H1 (cell line): ENCODE measurements at regions not wholly inside any gene's neighbourhood (a gene's known extent, or its start where the extent isn't known, plus 50 kb on each side); places are given as distances from the start of the nearest gene placed in this dataset.

Source experiments
- CTCF ChIA-PET: fragments of 300-600 bp; sonication (Branson Sonifier 250); formaldehyde crosslinking; loops from one replicate; lab custom pipeline; 2021; ENCODE audit not compliant: partially characterized antibody; lab: Charles Lee
- POLR2A ChIA-PET: fragments of 300-600 bp; sonication (Branson Sonifier 250); formaldehyde crosslinking; loops from one replicate; lab custom pipeline; 2021; ENCODE audit warnings: inconsistent platforms; ENCODE audit not compliant: partially characterized antibody; lab: Charles Lee
- DNase-seq, 2 experiments: peaks; one replicate each; pipeline versions ENCODE4 v3.0.0 to v3.0.0-alpha.2; 2010 to 2022; ENCODE audit warnings: low spot score in 2 of 2, low read depth in 1 of 2, mixed read lengths in 1 of 2
- FAIRE-seq: peaks from 2 replicates; lab custom pipeline; 2011; peaks lifted over from hg19 to GRCh38; lab: Jason Lieb, UNC
- H2AFZ ChIP-seq: 2 replicates; pipeline ENCODE4 v1.8.1; 2012; ENCODE audit warnings: low read length, inconsistent platforms
- H2AK5ac ChIP-seq: 2 replicates; pipeline ENCODE4 v1.6.1; 2013; ENCODE audit warnings: low read depth, low read length
- H2BK120ac ChIP-seq: replicated peaks from 2 replicates; pipeline ENCODE3; 2013; ENCODE audit warnings: low read depth, low read length, inconsistent platforms
- H2BK12ac ChIP-seq: 2 replicates; pipeline ENCODE4 v1.6.1; 2013; ENCODE audit warnings: low read depth, low read length
- H2BK15ac ChIP-seq: 2 replicates; pipeline ENCODE4 v1.6.1; 2013; ENCODE audit warnings: low read length
- H2BK20ac ChIP-seq: 2 replicates; pipeline ENCODE4 v1.6.1; 2013; ENCODE audit warnings: low read length
- H2BK5ac ChIP-seq: 2 replicates; pipeline ENCODE4 v1.6.1; 2013; ENCODE audit warnings: low read depth, low read length
- H3K14ac ChIP-seq: 2 replicates; pipeline ENCODE4 v1.6.1; 2013; ENCODE audit warnings: inconsistent platforms; ENCODE audit not compliant: insufficient read length
- H3K18ac ChIP-seq: 2 replicates; pipeline ENCODE4 v1.6.1; 2013; ENCODE audit warnings: low read length; ENCODE audit errors: extremely low read depth
- H3K23ac ChIP-seq: 2 replicates; pipeline ENCODE4 v1.6.1; 2013; ENCODE audit warnings: inconsistent platforms; ENCODE audit not compliant: insufficient read length
- H3K23me2 ChIP-seq: 2 replicates; pipeline ENCODE4 v1.6.1; 2013; ENCODE audit warnings: low read depth, low read length
- H3K27ac ChIP-seq: 2 replicates; pipeline ENCODE4 v1.6.1; 2011; ENCODE audit warnings: low read depth, low read length, inconsistent platforms
- H3K27me3 ChIP-seq, 4 experiments: replicated peaks in 1 of 4; 1 replicate in 1 of 4; 2 replicates in 3 of 4; pipeline versions ENCODE4 v1.6.1 to v1.8.1; 2011 to 2013; ENCODE audit warnings: low read length in 3 of 4, mild to moderate bottlenecking in 3 of 4, inconsistent platforms in 2 of 4, mixed read lengths in 2 of 4, moderate library complexity in 1 of 4; ENCODE audit not compliant: control insufficient read depth in 3 of 4, insufficient read depth in 3 of 4; ENCODE audit errors: extremely low read depth in 1 of 4
- H3K36me3 ChIP-seq, 4 experiments: 2 replicates each; pipeline versions ENCODE4 v1.6.1 to v1.8.1; 2011 to 2013; ENCODE audit warnings: mild to moderate bottlenecking in 4 of 4, low read length in 3 of 4, moderate library complexity in 2 of 4, control low read depth in 1 of 4, inconsistent platforms in 1 of 4; ENCODE audit not compliant: insufficient read depth in 4 of 4, control insufficient read depth in 2 of 4
- H3K4ac ChIP-seq: replicated peaks from 2 replicates; pipeline ENCODE3; 2013; ENCODE audit warnings: low read length, low read depth, mixed read lengths, inconsistent platforms; ENCODE audit not compliant: insufficient read length
- H3K4me1 ChIP-seq, 4 experiments: replicated peaks in 1 of 4; 1 replicate in 1 of 4; 2 replicates in 3 of 4; pipeline versions ENCODE4 v1.6.1 to v1.8.1; 2011 to 2013; ENCODE audit warnings: low read length in 3 of 4, inconsistent platforms in 2 of 4, mixed read lengths in 1 of 4; ENCODE audit not compliant: insufficient read depth in 4 of 4, control insufficient read depth in 3 of 4
- H3K4me2 ChIP-seq, 2 experiments: 2 replicates each; pipeline versions ENCODE4 v1.6.1 to v1.8.1; 2011 to 2013; ENCODE audit warnings: low read depth in 2 of 2, low read length in 2 of 2, control low read depth in 1 of 2, inconsistent platforms in 1 of 2, mild to moderate bottlenecking in 1 of 2; ENCODE audit not compliant: insufficient read depth in 1 of 2
- H3K4me3 ChIP-seq, 4 experiments: fragments of 200-600, 300-600 bp in 1 of 4; sonication (generic), shearing (Covaris generic), sonication (Bioruptor Twin) in 1 of 4; 2 replicates each; pipeline versions ENCODE4 v1.5.1 to v1.8.1; 2011 to 2016; ENCODE audit warnings: low read length in 4 of 4, low read depth in 3 of 4, control low read depth in 2 of 4, inconsistent platforms in 2 of 4, mild to moderate bottlenecking in 2 of 4, mixed read lengths in 1 of 4, moderate library complexity in 1 of 4; ENCODE audit not compliant: insufficient read depth in 2 of 4; ENCODE audit errors: extremely low read depth in 1 of 4
- H3K56ac ChIP-seq: replicated peaks from 2 replicates; pipeline ENCODE3; 2013; ENCODE audit warnings: low read depth, mild to moderate bottlenecking, mixed read lengths, low read length, inconsistent platforms; ENCODE audit not compliant: insufficient read length
- H3K79me1 ChIP-seq: 2 replicates; pipeline ENCODE4 v1.6.1; 2013; ENCODE audit warnings: low read depth, low read length, control low read depth
- H3K79me2 ChIP-seq, 2 experiments: 2 replicates each; pipeline versions ENCODE4 v1.6.1 to v1.8.1; 2012 to 2013; ENCODE audit warnings: low read length in 2 of 2, mild to moderate bottlenecking in 2 of 2, inconsistent platforms in 1 of 2; ENCODE audit not compliant: insufficient read depth in 2 of 2, control insufficient read depth in 1 of 2
- H3K9ac ChIP-seq, 4 experiments: replicated peaks in 1 of 4; 1 replicate in 1 of 4; 2 replicates in 3 of 4; pipeline versions ENCODE4 v1.6.1 to v1.8.1; 2011 to 2013; ENCODE audit warnings: low read depth in 3 of 4, low read length in 3 of 4, control low read depth in 2 of 4, mild to moderate bottlenecking in 2 of 4, moderate library complexity in 2 of 4, inconsistent platforms in 1 of 4; ENCODE audit errors: extremely low read depth in 1 of 4
- H3K9me3 ChIP-seq, 2 experiments: 2 replicates each; pipeline versions ENCODE4 v1.6.1 to v1.8.1; 2012 to 2013; ENCODE audit warnings: mild to moderate bottlenecking in 2 of 2, moderate library complexity in 2 of 2, control low read depth in 1 of 2, inconsistent platforms in 1 of 2, low read depth in 1 of 2, low read length in 1 of 2, mixed read lengths in 1 of 2; ENCODE audit not compliant: insufficient read depth in 2 of 2
- H4K20me1 ChIP-seq, 2 experiments: replicated peaks in 1 of 2; 2 replicates each; pipeline versions ENCODE3 to v1.8.1; 2011 to 2013; ENCODE audit warnings: inconsistent platforms in 2 of 2, low read length in 2 of 2, mild to moderate bottlenecking in 1 of 2; ENCODE audit not compliant: insufficient read depth in 2 of 2, control insufficient read depth in 1 of 2
- H4K5ac ChIP-seq: 2 replicates; pipeline ENCODE4 v1.6.1; 2013; ENCODE audit warnings: low read length, low read depth, mixed read lengths, inconsistent platforms; ENCODE audit not compliant: insufficient read length
- H4K8ac ChIP-seq: 2 replicates; pipeline ENCODE4 v1.8.0; 2013; ENCODE audit warnings: mild to moderate bottlenecking, moderate library complexity, low read length, inconsistent platforms; ENCODE audit not compliant: insufficient read depth; ENCODE audit errors: extremely low read depth
- H4K91ac ChIP-seq: replicated peaks from 2 replicates; pipeline ENCODE3; 2013; ENCODE audit warnings: low read length, mixed read lengths, inconsistent platforms; ENCODE audit not compliant: insufficient read length
- NRF1 ChIP-seq: IDR thresholded peaks from 2 replicates; pipeline ENCODE4 v1.6.1; 2011; ENCODE audit warnings: mild to moderate bottlenecking, low read depth, low read length, improper control_type of control experiment
- TAF1 ChIP-seq: IDR thresholded peaks from 2 replicates; pipeline ENCODE4 v1.6.1; 2011; ENCODE audit warnings: mild to moderate bottlenecking, low read depth, low read length
- TAF7 ChIP-seq: optimal IDR thresholded peaks from 2 replicates; pipeline ENCODE3; 2011; ENCODE audit warnings: low read depth, mild to moderate bottlenecking, inconsistent platforms, low read length, moderate library complexity, borderline replicate concordance
- WGBS, 2 experiments: shearing (Covaris generic) in 1 of 2; methylation state at CpG; one replicate each; pipeline versions ENCODE4 v1.1.6 to v1.1.7; 2013 to 2015; ENCODE audit warnings: low lambda C conversion rate in 2 of 2, mixed read lengths in 2 of 2, inconsistent platforms in 1 of 2, low coverage in 1 of 2, missing lambda C conversion rate in 1 of 2; ENCODE audit not compliant: insufficient replicate concordance in 2 of 2, insufficient coverage in 1 of 2, insufficient read length in 1 of 2; ENCODE audit errors: extremely low coverage in 1 of 2, missing lambda C conversion rate in 1 of 2; 5-methylcytosine and 5-hydroxymethylcytosine counted together

DNA sequence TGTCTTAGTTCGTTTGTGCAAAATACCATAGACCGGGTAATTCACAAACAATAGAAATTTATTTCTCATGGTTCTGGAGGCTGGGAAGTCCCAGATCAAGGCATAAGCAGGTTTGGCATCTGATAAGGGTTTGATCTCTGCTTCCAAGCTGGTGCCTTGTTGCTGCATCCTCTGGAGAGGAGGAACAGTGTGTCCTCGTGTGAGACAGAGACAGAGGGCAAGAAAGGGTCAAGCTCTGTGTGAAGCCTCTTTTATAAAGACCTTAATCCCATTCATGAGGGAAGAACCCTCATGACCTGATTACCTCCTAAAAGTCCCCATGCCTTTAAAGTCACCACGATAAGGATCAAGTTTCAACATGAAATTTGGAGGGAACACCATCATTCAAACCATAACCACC, 55.8 kb upstream of the TANC2 start:
- Histone ChIP-seq H3K79me1 (no peaks in the 10 kb centered on the region), H3K9ac (no peak overlapping the region), H3K23ac (no peak overlapping the region), H3K14ac (no peak overlapping the region), H2BK120ac (no peak overlapping the region), H4K8ac (no peak overlapping the region), H3K4ac (no peak overlapping the region), H3K79me2 (no peaks in the 10 kb centered on the region), H3K56ac (no peak overlapping the region), H4K20me1 (no peaks in the 10 kb centered on the region), H3K18ac (no peak overlapping the region), H3K23me2 (no peaks in the 10 kb centered on the region), H3K4me3 (no peak overlapping the region), H3K4me1 (no peaks in the 10 kb centered on the region), H2AK5ac (no peak overlapping the region), H3K27ac (no peak overlapping the region), H2BK5ac (no peak overlapping the region), H4K91ac (no peak overlapping the region), H2AFZ (no peak overlapping the region), H3K27me3 (no peaks in the 10 kb centered on the region), H3K36me3 (no peaks in the 10 kb centered on the region), H4K5ac (no peak overlapping the region), H2BK20ac (no peak overlapping the region), H3K9me3 (no peaks in the 10 kb centered on the region; a peak in 1 of 4 replicates), H3K4me2 (no peak overlapping the region), H2BK12ac (no peak overlapping the region), H2BK15ac (no peak overlapping the region)
- WGBS, 2 experiments: 79% methylated on average over 4 of the region's 4 CpGs; no CpG with 5 or more reads in 1 of the 2 experiments
- POLR2A ChIA-PET: interaction anchor here (0.9 kb wide), 1 partner anchor 35 kb away, joined by 3 read pairs; no protein-coding TSS in a partner anchor
- TF ChIP-seq TAF7 (no peak), TAF1 (no peak), NRF1 (no peak)
- CTCF ChIA-PET: interaction anchor here (0.9 to 1.0 kb wide), 2 partner anchors 9 to 122 kb away, joined by 3 to 4 read pairs; no protein-coding TSS in a partner anchor
- FAIRE-seq: no peak
- no peak for DNase-seq
